Activated naive CD4-positive, alpha-beta T cell treated with anti-CD3 and anti-CD28 coated beads for 36 hours (primary cell): ENCODE measurements at regions not wholly inside any gene's neighbourhood (a gene's known extent, or its start where the extent isn't known, plus 50 kb on each side); places are given as distances from the start of the nearest gene placed in this dataset.
"Not testable (repeated sequence)": the region's sequence is repeated elsewhere in the genome, so short reads cannot be mapped to it uniquely, and the experiment has no call there.

ENCODE experiments used
- CTCF ChIA-PET: fragments of 350-600 bp; sonication (Branson Sonifier 250); formaldehyde crosslinking; loops from one replicate; lab custom pipeline; 2021; ENCODE audit warnings: antibody characterized with exemption; lab: Charles Lee
- DNase-seq: peaks from one replicate; pipeline ENCODE4 v3.0.0-alpha.2; 2020
- H3K27ac Mint-ChIP-seq: one replicate; pipeline ENCODE4 v1.8.0; 2021; ENCODE audit warnings: mild to moderate bottlenecking, mixed read lengths
- H3K27me3 Mint-ChIP-seq: one replicate; pipeline ENCODE4 v1.8.0; 2021; ENCODE audit warnings: low read depth, mixed read lengths
- H3K36me3 Mint-ChIP-seq: one replicate; pipeline ENCODE4 v1.8.0; 2021; ENCODE audit warnings: low read depth, mixed read lengths
- H3K4me1 Mint-ChIP-seq: one replicate; pipeline ENCODE4 v1.8.0; 2021; ENCODE audit warnings: low read depth, mixed read lengths
- H3K4me3 Mint-ChIP-seq: one replicate; pipeline ENCODE4 v1.8.0; 2021; ENCODE audit warnings: mild to moderate bottlenecking, moderate library complexity, mixed read lengths
- H3K9me3 Mint-ChIP-seq: one replicate; pipeline ENCODE4 v1.8.0; 2021; ENCODE audit warnings: mixed read lengths
- intact Hi-C: fragments of 100-400 bp; cut with micrococcal nuclease; formaldehyde crosslinking; loops from one replicate; pipeline ENCODE4 v1.15.1; 2023

- H3K4me3 Mint-ChIP-seq, H3K9me3 Mint-ChIP-seq, H3K36me3 Mint-ChIP-seq, intact Hi-C loops, H3K4me1 Mint-ChIP-seq, H3K27me3 Mint-ChIP-seq, DNase-seq, H3K27ac Mint-ChIP-seq, CTCF ChIA-PET: not testable (repeated sequence)
Measured at GRCh38 chr18:15066434-15066833, 318.5 kb downstream of the ANKRD30B start.

DNA sequence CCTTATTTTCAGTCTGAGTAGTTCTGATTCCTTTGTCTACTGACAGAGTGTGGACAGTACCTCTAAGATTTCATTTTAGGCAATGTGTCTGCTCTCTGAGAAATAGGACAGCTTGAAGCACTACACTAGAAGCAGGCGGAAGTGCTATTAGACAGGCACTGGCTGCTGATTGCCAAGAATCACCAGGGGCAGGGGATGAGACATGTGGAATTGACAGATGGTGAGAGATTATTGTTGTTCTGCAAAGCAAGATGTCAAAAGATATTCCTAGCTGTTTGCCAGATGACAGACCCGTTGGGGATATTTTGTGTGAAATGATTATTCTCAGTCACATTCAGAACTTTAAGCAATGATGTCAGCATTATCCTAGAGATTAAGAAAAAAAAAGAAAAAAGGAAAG is 323.3 kb downstream of the ANKRD30B start:
- DNase-seq, CTCF ChIA-PET, H3K9me3 Mint-ChIP-seq, H3K4me1 Mint-ChIP-seq, H3K27me3 Mint-ChIP-seq, H3K4me3 Mint-ChIP-seq, H3K27ac Mint-ChIP-seq, H3K36me3 Mint-ChIP-seq, intact Hi-C loops: not testable (repeated sequence)
